Epithelial cell of proximal tubule (primary cell): ENCODE measurements at regions not wholly inside any gene's neighbourhood (a gene's known extent, or its start where the extent isn't known, plus 50 kb on each side); places are given as distances from the start of the nearest gene placed in this dataset.

Source experiments
- DNase-seq: peaks from one replicate; pipeline ENCODE4 v3.0.0-alpha.2; 2011; ENCODE audit warnings: low read depth
- H3K4me3 ChIP-seq: 2 replicates; pipeline ENCODE4 v1.5.1; 2011; ENCODE audit warnings: low read depth, mild to moderate bottlenecking, low read length
- TF ChIP-seq, protein P1 (sequence below): conservative IDR thresholded peaks from 2 replicates; pipeline ENCODE4 v1.5.1; 2012; ENCODE audit warnings: low read depth, mild to moderate bottlenecking, low read length

DNA sequence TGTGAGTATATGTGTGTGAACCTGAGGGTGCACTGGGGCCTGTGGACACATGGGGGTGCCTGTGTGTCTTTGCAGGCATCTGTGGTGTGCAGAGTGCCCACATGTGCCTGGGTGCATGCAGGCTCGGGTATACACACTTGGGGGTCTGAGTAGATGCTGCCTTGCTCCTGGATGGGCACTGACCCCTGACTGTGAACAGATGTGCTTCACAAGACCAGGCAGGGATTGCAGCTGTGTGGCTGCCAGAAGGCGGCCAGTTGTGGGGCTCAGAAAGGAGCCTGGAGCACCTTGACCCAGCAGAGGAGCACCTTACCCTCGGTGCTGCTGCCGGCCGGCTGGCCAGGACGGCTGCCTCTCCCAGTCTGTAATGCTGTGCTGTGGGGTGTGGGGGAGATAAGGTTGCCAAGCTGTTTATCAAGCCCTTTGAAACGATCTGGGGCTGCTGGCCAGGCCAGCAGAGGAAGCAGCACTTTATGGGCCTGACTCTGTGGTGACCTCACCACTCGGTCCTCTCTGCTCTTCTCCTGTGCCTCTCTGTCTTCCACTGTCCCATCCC, 55.5 kb upstream of the MRPS22 start:
- no peak for DNase-seq
- TF ChIP-seq, protein P1, sequence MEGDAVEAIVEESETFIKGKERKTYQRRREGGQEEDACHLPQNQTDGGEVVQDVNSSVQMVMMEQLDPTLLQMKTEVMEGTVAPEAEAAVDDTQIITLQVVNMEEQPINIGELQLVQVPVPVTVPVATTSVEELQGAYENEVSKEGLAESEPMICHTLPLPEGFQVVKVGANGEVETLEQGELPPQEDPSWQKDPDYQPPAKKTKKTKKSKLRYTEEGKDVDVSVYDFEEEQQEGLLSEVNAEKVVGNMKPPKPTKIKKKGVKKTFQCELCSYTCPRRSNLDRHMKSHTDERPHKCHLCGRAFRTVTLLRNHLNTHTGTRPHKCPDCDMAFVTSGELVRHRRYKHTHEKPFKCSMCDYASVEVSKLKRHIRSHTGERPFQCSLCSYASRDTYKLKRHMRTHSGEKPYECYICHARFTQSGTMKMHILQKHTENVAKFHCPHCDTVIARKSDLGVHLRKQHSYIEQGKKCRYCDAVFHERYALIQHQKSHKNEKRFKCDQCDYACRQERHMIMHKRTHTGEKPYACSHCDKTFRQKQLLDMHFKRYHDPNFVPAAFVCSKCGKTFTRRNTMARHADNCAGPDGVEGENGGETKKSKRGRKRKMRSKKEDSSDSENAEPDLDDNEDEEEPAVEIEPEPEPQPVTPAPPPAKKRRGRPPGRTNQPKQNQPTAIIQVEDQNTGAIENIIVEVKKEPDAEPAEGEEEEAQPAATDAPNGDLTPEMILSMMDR = peak; percentile 46
- no peak overlapping the region for H3K4me3 ChIP-seq

DNA sequence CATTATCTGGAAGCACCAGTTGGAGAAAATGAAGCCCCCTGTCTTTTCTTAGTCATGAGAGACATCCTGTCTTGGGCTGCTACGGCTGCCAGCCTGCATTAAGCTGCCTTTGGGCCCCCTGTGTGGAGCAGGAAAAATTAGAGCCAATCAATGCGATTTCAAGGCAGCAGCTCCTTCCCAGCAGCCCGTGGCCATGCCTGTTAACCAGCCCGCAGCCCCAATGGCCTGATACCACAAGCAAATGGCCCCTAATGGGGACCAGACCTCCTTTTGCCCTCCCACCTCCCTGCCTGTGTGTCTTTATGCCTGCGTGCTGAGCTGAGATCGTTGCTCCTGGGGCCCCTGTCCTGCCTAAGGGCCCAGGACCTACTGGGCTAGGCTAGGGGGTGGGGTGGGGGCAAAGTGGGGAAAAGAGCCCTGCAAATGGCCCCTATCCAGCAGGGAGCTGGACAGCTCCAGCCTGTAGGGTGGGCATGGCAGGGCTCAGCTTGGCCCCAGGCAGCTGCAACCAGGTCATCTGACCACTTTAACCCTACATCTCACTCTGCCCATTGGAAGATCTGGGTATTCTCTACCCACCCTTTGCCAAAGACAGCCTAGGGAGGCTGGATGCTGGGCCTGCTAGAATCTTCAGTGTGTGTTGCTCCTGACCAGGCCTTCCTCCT, 53.8 kb upstream of the MRPS22 start:
- TF ChIP-seq, protein P1 = no peak
- H3K4me3 ChIP-seq = no peak overlapping the region
- no peak for DNase-seq

DNA sequence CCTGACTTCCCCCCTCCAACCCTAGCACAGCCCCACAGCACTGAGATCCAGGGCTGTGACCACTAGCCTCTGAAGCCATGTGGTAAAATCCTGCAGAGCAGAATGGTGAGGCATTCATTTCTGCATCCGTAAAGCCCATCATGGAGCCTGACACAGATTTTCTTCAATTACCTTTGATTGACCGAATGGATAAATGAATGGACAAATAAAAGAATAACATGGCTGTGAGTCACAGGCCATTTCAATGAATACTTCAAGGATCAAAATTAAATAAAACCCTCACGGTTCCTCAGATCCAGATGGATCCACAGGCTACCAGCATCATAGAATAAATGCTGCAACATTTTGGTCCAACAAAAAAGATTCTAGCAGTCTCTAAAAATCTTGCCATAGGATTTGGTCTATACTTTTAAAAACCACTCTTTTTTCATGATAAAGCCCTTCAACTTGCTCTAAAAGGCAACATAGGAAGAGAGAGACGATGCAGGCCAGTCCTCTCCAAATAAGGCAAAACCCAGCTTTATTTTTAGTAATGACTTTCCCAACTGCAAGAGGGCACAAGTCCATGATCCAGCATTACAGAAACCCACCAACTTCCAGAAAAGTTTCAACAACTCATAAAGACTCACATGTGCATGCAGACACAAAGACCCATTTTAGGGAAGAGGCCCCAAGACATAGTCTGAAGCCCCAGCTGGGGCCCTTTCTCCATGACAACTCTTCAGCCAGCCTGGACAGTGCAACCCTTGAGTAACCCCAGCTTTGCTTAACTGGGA, 52.4 kb upstream of the MRPS22 start:
- DNase-seq = no peak
- no peak overlapping the region for H3K4me3 ChIP-seq
- TF ChIP-seq, protein P1 = no peak

DNA sequence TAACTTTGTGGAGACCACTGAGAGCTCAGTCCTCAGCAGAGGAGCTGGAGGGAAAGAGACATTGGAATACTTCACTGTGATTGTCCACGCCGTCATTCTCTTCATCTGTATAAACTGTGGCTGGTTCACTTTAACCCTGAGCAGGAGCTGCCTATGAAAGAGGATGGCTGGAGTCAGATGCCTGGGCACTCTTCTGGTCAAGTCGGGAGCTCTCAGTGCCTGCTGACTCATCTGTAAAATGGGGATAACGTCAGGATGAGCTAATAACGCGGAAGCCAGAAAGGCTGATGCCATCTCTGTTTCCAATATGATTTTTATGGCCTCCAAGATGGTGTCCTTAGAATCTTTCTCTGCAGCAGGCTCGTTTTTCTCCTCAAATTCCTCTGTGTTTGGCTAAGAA, 51.6 kb upstream of the MRPS22 start:
- TF ChIP-seq, protein P1 = no peak
- no peak for DNase-seq
- H3K4me3 ChIP-seq = no peak overlapping the region

DNA sequence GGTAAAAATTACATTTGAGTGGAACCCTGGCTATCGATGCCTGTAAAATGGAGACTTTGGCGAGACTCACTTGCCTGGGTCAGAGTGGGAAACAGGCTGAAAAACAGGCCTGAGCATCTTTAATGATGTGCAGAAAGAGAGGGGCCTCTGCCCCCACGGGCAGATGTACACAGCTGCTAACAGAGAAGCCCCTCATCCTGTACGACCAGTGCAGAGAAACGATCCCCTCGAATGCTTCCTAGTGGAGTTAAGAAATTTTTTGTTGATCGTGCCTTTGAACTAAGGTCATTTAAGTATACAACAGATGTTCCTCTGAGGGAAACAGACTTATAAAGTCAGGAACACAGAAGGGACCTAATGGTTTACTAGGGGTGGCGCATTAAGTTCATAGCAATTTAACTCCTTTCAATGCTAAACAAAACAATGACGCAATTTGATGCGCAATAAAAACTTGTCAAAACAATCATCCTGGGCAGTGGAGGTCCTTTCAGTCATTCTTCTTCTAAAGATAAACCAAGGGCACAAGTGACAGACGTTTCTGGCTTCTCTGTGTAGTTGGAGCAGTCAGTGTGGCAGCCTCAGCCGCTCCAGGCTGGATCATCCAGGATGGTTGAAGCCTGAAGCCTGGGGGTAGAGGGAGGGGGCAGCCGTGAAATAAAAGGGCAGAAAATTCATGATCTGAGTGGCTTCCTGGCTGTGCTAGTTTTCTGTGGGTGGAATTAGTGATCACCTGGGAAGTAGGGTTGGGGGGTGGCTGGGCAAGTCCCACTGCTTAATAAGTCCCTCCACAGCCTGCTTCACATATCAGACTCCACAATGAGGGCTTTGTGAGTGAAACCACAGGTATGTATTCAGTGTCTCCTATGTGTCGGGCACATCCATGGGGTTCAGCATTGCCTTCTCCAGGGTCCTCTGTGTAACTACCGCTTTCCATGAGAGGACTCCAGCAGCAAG, 50.8 kb upstream of the MRPS22 start:
- no peak overlapping the region for H3K4me3 ChIP-seq
- DNase-seq = no peak
- TF ChIP-seq, protein P1 = no peak

DNA sequence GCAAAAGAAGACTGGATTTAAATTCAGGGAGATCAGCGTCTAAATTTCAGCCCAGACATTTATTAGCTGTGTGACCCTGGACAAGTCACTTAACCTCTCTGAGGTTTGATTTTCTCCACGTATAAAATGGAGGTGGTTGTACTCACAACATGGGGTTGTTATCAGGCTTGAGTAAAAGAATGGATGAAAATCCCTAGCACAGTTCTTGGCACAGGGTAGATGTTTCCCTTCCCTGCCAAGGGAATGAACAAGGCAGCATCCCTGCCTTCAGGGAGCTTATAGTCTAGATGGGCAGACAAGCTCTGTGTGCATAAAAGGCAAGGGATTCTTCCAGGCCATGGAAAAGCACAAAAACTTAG, 50.2 kb upstream of the MRPS22 start:
- H3K4me3 ChIP-seq = no peak overlapping the region
- no peak for DNase-seq
- TF ChIP-seq, protein P1 = no peak
